ENCODE measurements at regions not wholly inside any gene's neighbourhood (a gene's known extent, or its start where the extent isn't known, plus 50 kb on each side); places are given as distances from the start of the nearest gene placed in this dataset.

GRCh38 chr3:148585671-148586379 lies 111.9 kb upstream of the AGTR1 start:
- no peak for DNase-seq (ENCODE audit: low spot score)

- DNase-seq (ENCODE audit: low spot score) = no peak
Observed at GRCh38 chr3:148588291-148588690, 109.4 kb upstream of the AGTR1 start.

GRCh38 chr3:148591525-148591924 lies 106.2 kb upstream of the AGTR1 start:
- no peak for DNase-seq (ENCODE audit: low spot score)

- DNase-seq (ENCODE audit: low spot score) = no peak
Observed at GRCh38 chr3:148598619-148599018, 99.1 kb upstream of the AGTR1 start.

GRCh38 chr3:148599481-148599880 lies 98.2 kb upstream of the AGTR1 start:
- DNase-seq (ENCODE audit: low spot score) = no peak

- no peak for DNase-seq (ENCODE audit: low spot score)
Observed at GRCh38 chr3:148600440-148600839, 97.3 kb upstream of the AGTR1 start.

GRCh38 chr3:148600902-148601765 lies 96.6 kb upstream of the AGTR1 start:
- no peak for DNase-seq (ENCODE audit: low spot score)

GRCh38 chr3:148601766-148602685 lies 95.7 kb upstream of the AGTR1 start:
- DNase-seq (ENCODE audit: low spot score) = no peak

GRCh38 chr3:148604270-148605085 lies 93.2 kb upstream of the AGTR1 start:
- DNase-seq (ENCODE audit: low spot score) = no peak

GRCh38 chr3:148605521-148605920 lies 92.2 kb upstream of the AGTR1 start:
- no peak for DNase-seq (ENCODE audit: low spot score)

- no peak for DNase-seq (ENCODE audit: low spot score)
Observed at GRCh38 chr3:148606979-148607378, 90.7 kb upstream of the AGTR1 start.

GRCh38 chr3:148607491-148607890 lies 90.2 kb upstream of the AGTR1 start:
- DNase-seq (ENCODE audit: low spot score) = no peak

GRCh38 chr3:148612278-148612677 lies 85.4 kb upstream of the AGTR1 start:
- no peak for DNase-seq (ENCODE audit: low spot score)

GRCh38 chr3:148615382-148615781 lies 82.3 kb upstream of the AGTR1 start:
- no peak for DNase-seq (ENCODE audit: low spot score)

GRCh38 chr3:148625095-148625736 lies 72.5 kb upstream of the AGTR1 start:
- no peak for DNase-seq (ENCODE audit: low spot score)

- DNase-seq (ENCODE audit: low spot score) = no peak
Observed at GRCh38 chr3:148625991-148626390, 71.7 kb upstream of the AGTR1 start.

GRCh38 chr3:148629006-148629405 lies 68.7 kb upstream of the AGTR1 start:
- no peak for DNase-seq (ENCODE audit: low spot score)

- DNase-seq (ENCODE audit: low spot score) = no peak
Observed at GRCh38 chr3:148631124-148631903, 66.4 kb upstream of the AGTR1 start.

- no peak for DNase-seq (ENCODE audit: low spot score)
Observed at GRCh38 chr3:148641722-148642121, 56.0 kb upstream of the AGTR1 start.

GRCh38 chr3:148642214-148642613 lies 55.5 kb upstream of the AGTR1 start:
- no peak for DNase-seq (ENCODE audit: low spot score)
